ENCODE measurements at regions not wholly inside any gene's neighbourhood (a gene's known extent, or its start where the extent isn't known, plus 50 kb on each side); places are given as distances from the start of the nearest gene placed in this dataset.

DNA sequence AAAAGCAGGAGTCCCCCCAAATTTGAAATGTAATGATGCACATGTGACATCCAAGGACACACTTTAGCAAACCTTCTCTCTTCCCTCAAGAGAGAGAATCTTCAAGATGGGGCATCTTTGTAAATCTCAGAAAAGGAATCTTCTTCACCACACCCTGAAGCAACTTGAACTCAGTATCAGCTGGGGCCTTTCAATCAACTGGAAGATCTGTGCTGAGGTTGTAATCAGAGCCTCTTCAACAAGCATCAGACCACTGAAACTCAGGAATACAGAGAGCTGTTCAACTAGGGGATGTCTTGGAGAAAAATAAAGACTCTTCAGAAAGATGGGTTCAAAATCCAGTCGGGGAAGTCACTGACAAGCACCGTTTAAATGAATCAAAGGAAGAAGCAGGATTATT lies 92.5 kb upstream of the CAMK1G start:
- DNase-seq (ENCODE audit: low spot score), result no peak
- ATAC-seq (ENCODE audit: insufficient number of reproducible peaks, low FRiP score, low read depth), result no peak

DNA sequence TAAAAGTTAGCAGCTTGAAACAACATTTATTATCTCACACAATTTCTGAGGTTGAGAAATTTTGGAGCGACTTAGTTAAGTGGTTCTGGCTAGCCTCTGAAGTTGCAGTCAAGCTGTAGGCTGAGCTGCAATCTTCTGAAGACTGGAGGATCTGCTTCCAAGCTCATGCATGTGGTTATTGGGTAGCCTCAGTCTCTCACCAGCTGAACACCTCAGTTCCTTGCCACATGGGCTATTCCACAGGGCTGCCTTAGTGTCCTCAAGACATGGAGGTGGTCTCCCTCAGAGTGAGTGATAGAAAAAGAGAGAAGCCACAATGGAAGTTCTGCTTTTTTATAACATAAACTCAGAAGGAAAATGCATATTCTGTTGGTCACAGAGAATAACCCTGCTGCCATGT lies 92.0 kb upstream of the CAMK1G start:
- H3K36me3 ChIP-seq, result no peaks in the 10 kb centered on the region

More for the DNA sequence above, 92.5 kb upstream of the CAMK1G start:
- Histone ChIP-seq H3K4me3 (no peak overlapping the region), H3K27me3 (replicated peaks; ENCODE audit: insufficient read depth) (no peaks in the 10 kb centered on the region), H3K36me3 (no peaks in the 10 kb centered on the region), H3K27ac (no peak overlapping the region), H3K4me1 (ENCODE audit: control insufficient read depth in 1 of 2, low read depth in 2 of 2) (no peaks in the 10 kb centered on the region), H3K9me3 (no peaks in the 10 kb centered on the region)
- TF ChIP-seq, protein P1, sequence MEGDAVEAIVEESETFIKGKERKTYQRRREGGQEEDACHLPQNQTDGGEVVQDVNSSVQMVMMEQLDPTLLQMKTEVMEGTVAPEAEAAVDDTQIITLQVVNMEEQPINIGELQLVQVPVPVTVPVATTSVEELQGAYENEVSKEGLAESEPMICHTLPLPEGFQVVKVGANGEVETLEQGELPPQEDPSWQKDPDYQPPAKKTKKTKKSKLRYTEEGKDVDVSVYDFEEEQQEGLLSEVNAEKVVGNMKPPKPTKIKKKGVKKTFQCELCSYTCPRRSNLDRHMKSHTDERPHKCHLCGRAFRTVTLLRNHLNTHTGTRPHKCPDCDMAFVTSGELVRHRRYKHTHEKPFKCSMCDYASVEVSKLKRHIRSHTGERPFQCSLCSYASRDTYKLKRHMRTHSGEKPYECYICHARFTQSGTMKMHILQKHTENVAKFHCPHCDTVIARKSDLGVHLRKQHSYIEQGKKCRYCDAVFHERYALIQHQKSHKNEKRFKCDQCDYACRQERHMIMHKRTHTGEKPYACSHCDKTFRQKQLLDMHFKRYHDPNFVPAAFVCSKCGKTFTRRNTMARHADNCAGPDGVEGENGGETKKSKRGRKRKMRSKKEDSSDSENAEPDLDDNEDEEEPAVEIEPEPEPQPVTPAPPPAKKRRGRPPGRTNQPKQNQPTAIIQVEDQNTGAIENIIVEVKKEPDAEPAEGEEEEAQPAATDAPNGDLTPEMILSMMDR (IDR thresholded peaks at IDR 0.05), result no peak

DNA sequence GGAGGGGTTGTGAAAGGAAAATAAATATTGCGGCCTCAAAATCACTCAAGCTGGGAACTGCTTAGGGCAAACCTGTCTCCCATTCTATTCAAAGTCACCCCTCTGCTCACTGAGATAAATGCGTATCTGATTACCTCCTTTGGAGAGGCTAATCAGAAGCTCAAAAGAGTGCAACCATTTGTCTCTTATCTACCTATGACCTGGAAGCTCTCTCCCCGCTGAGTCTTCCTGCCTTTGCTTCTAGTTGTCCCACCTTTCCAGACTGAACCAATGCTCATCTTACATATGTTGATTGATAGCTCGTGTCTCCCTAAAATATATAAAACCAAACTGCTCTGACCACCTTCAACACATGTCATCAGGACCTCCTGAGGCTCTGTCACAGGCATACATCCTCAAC lies 91.6 kb upstream of the CAMK1G start:
- Histone ChIP-seq H3K4me1 (ENCODE audit: control insufficient read depth in 1 of 2, low read depth in 2 of 2) (no peaks in the 10 kb centered on the region), H3K27me3 (replicated peaks; ENCODE audit: insufficient read depth) (no peaks in the 10 kb centered on the region), H3K9me3 (no peaks in the 10 kb centered on the region), H3K27ac (no peak overlapping the region), H3K4me3 (no peak overlapping the region), H3K36me3 (no peaks in the 10 kb centered on the region)
- no peak for ATAC-seq (ENCODE audit: insufficient number of reproducible peaks, low FRiP score, low read depth)
- TF ChIP-seq, protein P1 (IDR thresholded peaks at IDR 0.05), result no peak
- DNase-seq (ENCODE audit: low spot score), result no peak

More for the DNA sequence above, 92.0 kb upstream of the CAMK1G start:
- Histone ChIP-seq H3K27ac (no peak overlapping the region), H3K27me3 (replicated peaks; ENCODE audit: insufficient read depth) (no peaks in the 10 kb centered on the region), H3K4me3 (no peak overlapping the region), H3K4me1 (ENCODE audit: control insufficient read depth in 1 of 2, low read depth in 2 of 2) (no peaks in the 10 kb centered on the region), H3K9me3 (no peaks in the 10 kb centered on the region)
- no peak for ATAC-seq (ENCODE audit: insufficient number of reproducible peaks, low FRiP score, low read depth)
- TF ChIP-seq, protein P1 (IDR thresholded peaks at IDR 0.05), result no peak
- no peak for DNase-seq (ENCODE audit: low spot score)

DNA sequence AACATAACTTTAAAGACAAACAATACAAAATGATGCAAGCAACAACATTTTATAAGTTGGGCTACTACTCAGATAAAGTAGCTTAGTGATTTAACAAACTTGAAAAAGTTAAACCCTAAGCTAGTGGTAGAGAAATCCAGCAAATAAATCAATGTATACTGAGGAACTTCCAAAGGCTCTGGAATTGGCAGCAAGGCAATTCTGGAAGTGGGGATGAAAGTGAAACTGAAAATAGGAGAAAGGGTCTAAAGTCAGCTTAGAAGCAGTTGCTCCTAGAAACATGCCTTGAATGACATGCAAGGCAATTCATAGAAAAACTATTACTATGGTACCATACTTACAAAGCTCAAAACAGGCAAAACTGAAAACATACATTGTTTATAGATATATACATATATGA lies 90.0 kb upstream of the CAMK1G start:
- Histone ChIP-seq H3K27me3 (replicated peaks; ENCODE audit: insufficient read depth) (no peaks in the 10 kb centered on the region), H3K4me1 (ENCODE audit: control insufficient read depth in 1 of 2, low read depth in 2 of 2) (no peaks in the 10 kb centered on the region), H3K27ac (no peak overlapping the region), H3K9me3 (no peaks in the 10 kb centered on the region), H3K4me3 (no peak overlapping the region), H3K36me3 (no peaks in the 10 kb centered on the region)
- DNase-seq (ENCODE audit: low spot score) (no peak), ATAC-seq (ENCODE audit: insufficient number of reproducible peaks, low FRiP score, low read depth) (no peak)
- TF ChIP-seq, protein P1 (IDR thresholded peaks at IDR 0.05), result no peak

DNA sequence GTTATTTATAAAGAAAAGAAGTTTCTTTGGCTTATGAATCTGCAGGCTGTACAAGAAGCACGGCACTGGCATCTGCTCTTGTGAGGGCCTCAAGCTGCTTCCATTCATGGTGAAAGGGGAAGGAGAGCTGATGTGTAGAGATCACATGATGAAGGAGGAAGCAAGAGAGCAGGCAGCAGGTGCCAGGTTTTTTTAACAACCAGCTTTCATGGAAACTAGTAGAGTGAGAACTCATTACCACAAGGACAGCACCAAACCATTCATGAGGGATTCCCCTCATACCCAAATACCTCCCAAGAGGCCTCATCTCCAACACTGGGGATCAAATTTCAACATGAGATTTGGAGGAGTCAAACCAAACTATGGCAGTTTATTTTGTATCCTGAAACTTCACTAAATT lies 85.8 kb upstream of the CAMK1G start:
- no peaks in the 10 kb centered on the region for H3K4me1 ChIP-seq (ENCODE audit: control insufficient read depth in 1 of 2, low read depth in 2 of 2)
- no peaks in the 10 kb centered on the region for H3K27me3 ChIP-seq (replicated peaks; ENCODE audit: insufficient read depth)
- no peak overlapping the region for H3K4me3 ChIP-seq
- H3K27ac ChIP-seq, result no peak overlapping the region
- DNase-seq (ENCODE audit: low spot score) (no peak), ATAC-seq (ENCODE audit: insufficient number of reproducible peaks, low FRiP score, low read depth) (no peak)
- TF ChIP-seq, protein P1 (IDR thresholded peaks at IDR 0.05), result no peak
- no peaks in the 10 kb centered on the region for H3K9me3 ChIP-seq
- no peaks in the 10 kb centered on the region for H3K36me3 ChIP-seq

Measured in thoracic aorta (tissue), 2 donors.